HG03460 (cell line): ENCODE measurements at regions not wholly inside any gene's neighbourhood (a gene's known extent, or its start where the extent isn't known, plus 50 kb on each side); places are given as distances from the start of the nearest gene placed in this dataset.

Experiments used
- ATAC-seq: cut with Tn5 transposase; IDR thresholded peaks from one replicate; pipeline ENCODE4 v1.9.1; 2021; ENCODE audit not compliant: unreplicated experiment

GRCh38 chr11:122179961-122180834 is 64.2 kb upstream of the BLID start:
- ATAC-seq: no peak

DNA sequence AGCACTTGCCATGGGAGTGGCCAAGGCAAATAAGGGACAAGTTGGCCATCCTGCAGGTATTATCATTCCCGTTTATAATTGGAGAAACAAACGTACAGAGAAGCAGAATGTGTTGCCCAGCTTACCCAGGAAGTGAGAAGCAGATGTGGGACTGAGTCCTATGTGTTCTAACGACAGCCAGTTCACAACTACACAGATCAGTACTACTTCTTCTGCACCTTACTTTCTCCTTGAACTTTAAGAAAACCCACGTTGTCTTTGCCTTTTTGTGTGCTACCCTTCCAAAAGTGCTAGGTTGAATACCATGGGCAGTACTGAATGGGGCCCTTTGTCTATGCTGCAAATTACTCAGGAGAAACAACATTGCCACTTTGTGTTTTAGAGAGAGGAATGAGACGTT is 62.8 kb upstream of the BLID start:
- ATAC-seq: no peak

DNA sequence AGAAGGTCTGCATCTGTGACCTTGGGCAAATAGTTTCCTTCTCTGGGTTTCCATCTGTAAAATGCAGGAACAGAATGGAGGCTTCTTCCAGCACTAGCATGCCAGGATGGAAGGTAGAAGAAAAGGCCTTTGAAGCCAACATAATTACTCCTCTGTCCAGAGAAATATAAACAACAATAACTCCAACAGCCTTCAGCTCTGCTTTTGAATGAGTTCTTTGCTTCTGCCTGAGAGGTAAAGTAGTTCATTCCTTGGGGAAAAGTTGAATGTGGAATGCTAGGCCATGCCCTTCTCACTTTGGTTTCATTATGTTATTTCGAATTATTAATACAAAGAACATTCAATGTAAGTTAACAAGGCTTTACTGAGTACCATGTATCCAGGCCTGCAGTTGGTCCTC is 61.2 kb upstream of the BLID start:
- ATAC-seq: no peak

GRCh38 chr11:122176651-122177050 is 60.6 kb upstream of the BLID start:
- no peak for ATAC-seq

- no peak for ATAC-seq
Observed at GRCh38 chr11:122175306-122175705, 59.3 kb upstream of the BLID start.

DNA sequence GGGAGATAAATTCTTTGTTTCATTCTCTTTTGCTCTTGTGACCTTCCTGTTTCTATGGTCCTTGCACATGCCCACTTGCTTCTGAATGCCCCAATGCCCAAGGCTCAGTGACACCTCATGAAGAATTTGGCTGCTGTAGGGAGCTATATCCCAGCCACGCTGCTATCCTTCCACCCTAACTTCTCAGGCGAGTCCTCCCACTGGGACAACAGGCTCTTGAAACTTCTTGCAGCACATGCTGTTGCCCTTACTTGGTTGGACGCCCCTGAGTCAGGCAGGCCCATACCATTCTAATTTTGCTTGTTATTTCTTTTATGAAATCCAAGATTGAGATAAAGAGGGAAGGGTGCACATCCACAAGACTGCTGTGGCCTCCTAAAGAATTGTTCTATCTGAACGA is 57.6 kb upstream of the BLID start:
- ATAC-seq: no peak

GRCh38 chr11:122173074-122173450 is 57.0 kb upstream of the BLID start:
- ATAC-seq: no peak

GRCh38 chr11:122172352-122173073 is 56.5 kb upstream of the BLID start:
- no peak for ATAC-seq

GRCh38 chr11:122170815-122171475 is 54.9 kb upstream of the BLID start:
- ATAC-seq: no peak

DNA sequence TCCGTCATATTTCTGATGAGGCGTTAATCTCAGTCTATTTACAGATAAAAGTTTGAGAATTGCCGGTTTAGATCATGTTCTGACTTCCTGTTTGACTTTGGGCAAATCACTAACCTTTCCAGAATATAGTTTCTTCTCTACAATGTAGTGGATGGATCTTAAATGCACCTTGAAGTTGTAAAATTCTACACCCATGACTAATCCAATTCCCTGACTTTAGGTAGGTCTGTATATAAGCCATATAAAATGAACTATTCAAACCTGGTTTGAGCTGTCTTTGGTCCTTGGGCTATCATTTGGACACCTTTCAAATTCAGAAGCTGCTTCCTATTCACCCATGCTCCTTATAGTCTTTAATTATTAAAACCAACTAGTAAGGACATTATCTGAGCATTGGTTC is 52.2 kb upstream of the BLID start:
- no peak for ATAC-seq

DNA sequence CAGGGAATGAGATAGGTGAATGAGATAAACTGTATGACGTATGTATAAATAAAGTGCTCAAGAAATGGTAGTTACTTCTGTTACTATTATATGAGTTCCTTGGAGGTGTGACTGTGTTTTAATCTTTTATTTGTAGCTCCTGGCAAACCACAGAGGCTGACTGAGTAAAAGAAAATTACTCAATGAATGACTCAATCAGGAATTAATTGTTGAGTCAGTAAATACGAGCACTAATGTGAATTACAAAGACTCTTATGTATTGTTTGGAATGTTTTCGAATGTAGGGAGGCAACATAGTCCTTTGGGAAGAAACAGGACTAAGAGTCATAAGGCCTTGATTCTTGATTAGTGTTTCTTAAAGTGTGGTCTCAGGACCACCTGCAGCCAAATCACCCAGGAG is 51.1 kb upstream of the BLID start:
- ATAC-seq: no peak

- ATAC-seq: no peak
Observed at GRCh38 chr11:122165607-122166371, 49.8 kb upstream of the BLID start.
